Esophagus squamous epithelium (tissue), 5 donors: ENCODE measurements at regions not wholly inside any gene's neighbourhood (a gene's known extent, or its start where the extent isn't known, plus 50 kb on each side); places are given as distances from the start of the nearest gene placed in this dataset.

Source experiments
- DNase-seq: peaks from one replicate; lab custom pipeline; 2025; lab: John Stamatoyannopoulos, UW
- H3K27ac ChIP-seq, 4 donors: fragments of 200-600 bp; sonication (generic); one replicate each; pipeline ENCODE4 v1.5.1; 2016 to 2019; ENCODE audit warnings: mild to moderate bottlenecking in 1 of 4
- H3K27me3 ChIP-seq, 4 donors: fragments of 200-600 bp; sonication (generic); 1 replicate in 3 of 4; 2 replicates in 1 of 4; pipeline versions ENCODE4 v1.5.1 to v1.6.0; 2017 to 2021; ENCODE audit warnings: antibody characterized with exemption in 1 of 4
- H3K36me3 ChIP-seq, 3 donors: fragments of 200-600 bp; sonication (generic); one replicate each; pipeline ENCODE4 v1.5.1; 2016 to 2019
- H3K4me1 ChIP-seq, 3 donors: fragments of 200-600 bp; sonication (generic); one replicate each; pipeline ENCODE4 v1.5.1; 2017 to 2019
- H3K4me3 ChIP-seq, 4 donors: fragments of 200-600 bp; sonication (generic); 1 replicate in 3 of 4; 2 replicates in 1 of 4; pipeline ENCODE4 v1.5.1; 2016 to 2019; ENCODE audit warnings: mild to moderate bottlenecking in 2 of 4, moderate library complexity in 1 of 4
- H3K9me3 ChIP-seq, 3 donors: fragments of 200-600 bp; sonication (generic); one replicate each; pipeline ENCODE4 v1.5.1; 2016 to 2019
- POLR2A ChIP-seq, 4 donors: fragments of 450-650 bp; IDR thresholded peaks; one replicate each; pipeline ENCODE4 v1.6.1; 2017; ENCODE audit warnings: antibody characterized with exemption in 4 of 4, mild to moderate bottlenecking in 4 of 4, moderate library complexity in 3 of 4
- WGBS, 2 donors: methylation state at CpG; one replicate each; pipeline ENCODE4 v1.1.5; 2018; 5-methylcytosine and 5-hydroxymethylcytosine counted together
- intact Hi-C: fragments of 100-400 bp; cut with DNase I; formaldehyde crosslinking; loops from one replicate; pipeline ENCODE4 v1.15.0; 2022
- TF ChIP-seq, protein P1 (sequence below), 6 experiments: fragments of 450-650 bp in 4 of 6; fragments of 200-600 bp in 2 of 6; sonication (generic) in 2 of 6; IDR thresholded peaks; one replicate each; pipeline ENCODE4 v1.5.1; 2016 to 2019; ENCODE audit warnings: antibody characterized with exemption in 6 of 6, mild to moderate bottlenecking in 4 of 6, moderate library complexity in 4 of 6
- donor health status: DM: yes; HTN: yes; CAD: no.

DNA sequence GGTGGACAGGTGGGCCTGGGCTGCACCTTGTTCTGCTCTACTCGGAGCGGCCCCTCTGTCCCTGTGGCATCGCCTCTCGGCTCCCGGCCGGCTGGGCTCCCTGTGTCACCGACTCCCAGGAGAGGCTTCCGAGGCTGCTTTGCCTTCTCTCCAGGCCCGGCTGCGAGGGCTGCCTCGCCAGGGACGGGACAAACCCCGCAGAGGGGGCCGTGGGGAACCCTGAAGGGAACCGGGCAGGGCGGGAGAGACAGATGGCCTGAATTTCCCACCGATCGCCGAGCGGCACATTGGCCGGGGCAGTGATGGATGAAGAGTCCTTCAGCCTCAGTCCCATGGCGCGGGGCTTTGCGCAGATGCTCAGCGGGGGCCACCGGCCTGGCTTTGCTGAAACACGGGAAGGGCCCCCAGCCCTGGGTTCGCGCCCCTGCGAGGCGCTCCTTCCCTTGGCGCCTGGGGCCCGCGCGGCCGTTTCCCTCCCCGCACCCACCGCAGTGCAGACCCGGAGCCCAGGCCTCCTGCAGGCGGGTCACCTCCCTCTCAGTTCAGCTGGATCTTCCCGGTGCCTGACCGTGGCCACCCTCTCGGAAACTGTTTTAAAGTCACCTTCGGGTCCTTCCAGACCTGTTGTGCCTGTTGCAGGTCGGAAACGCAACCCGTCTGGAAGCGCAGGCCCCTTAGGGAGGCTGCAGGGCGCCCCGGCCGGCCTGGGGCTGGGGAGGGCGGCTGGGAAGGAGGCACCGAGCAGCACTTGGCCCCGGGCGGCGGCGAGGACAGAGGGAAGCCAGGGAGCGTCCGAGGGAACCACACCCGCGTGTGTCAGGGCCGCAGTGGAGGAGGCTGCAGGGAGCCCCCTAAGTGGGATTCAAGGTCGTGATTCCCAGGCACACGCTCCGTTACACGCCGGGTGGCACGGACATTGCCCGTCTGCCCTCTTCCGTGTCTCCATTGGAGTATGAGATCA, 341.9 kb upstream of the SALL3 start:
- intact Hi-C loops, result no loop called here
- peaks cover 0 to 21% (median 4%) of the 10 kb centered on the region in 3 donors for H3K4me1 ChIP-seq
- H3K27ac ChIP-seq, result no peak overlapping the region
- no peaks in the 10 kb centered on the region for H3K27me3 ChIP-seq
- TF ChIP-seq, protein P1, sequence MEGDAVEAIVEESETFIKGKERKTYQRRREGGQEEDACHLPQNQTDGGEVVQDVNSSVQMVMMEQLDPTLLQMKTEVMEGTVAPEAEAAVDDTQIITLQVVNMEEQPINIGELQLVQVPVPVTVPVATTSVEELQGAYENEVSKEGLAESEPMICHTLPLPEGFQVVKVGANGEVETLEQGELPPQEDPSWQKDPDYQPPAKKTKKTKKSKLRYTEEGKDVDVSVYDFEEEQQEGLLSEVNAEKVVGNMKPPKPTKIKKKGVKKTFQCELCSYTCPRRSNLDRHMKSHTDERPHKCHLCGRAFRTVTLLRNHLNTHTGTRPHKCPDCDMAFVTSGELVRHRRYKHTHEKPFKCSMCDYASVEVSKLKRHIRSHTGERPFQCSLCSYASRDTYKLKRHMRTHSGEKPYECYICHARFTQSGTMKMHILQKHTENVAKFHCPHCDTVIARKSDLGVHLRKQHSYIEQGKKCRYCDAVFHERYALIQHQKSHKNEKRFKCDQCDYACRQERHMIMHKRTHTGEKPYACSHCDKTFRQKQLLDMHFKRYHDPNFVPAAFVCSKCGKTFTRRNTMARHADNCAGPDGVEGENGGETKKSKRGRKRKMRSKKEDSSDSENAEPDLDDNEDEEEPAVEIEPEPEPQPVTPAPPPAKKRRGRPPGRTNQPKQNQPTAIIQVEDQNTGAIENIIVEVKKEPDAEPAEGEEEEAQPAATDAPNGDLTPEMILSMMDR (IDR thresholded peaks at IDR 0.05), result no peak
- TF ChIP-seq POLR2A (IDR thresholded peaks at IDR 0.05), result no peak
- H3K9me3 ChIP-seq, result no peaks in the 10 kb centered on the region
- H3K4me3 ChIP-seq, result no peak overlapping the region
- no peaks in the 10 kb centered on the region for H3K36me3 ChIP-seq
- no peak for DNase-seq
- 94 to 95% methylated on average over 10 to 36 of the region's 70 CpGs for WGBS, 2 donors

DNA sequence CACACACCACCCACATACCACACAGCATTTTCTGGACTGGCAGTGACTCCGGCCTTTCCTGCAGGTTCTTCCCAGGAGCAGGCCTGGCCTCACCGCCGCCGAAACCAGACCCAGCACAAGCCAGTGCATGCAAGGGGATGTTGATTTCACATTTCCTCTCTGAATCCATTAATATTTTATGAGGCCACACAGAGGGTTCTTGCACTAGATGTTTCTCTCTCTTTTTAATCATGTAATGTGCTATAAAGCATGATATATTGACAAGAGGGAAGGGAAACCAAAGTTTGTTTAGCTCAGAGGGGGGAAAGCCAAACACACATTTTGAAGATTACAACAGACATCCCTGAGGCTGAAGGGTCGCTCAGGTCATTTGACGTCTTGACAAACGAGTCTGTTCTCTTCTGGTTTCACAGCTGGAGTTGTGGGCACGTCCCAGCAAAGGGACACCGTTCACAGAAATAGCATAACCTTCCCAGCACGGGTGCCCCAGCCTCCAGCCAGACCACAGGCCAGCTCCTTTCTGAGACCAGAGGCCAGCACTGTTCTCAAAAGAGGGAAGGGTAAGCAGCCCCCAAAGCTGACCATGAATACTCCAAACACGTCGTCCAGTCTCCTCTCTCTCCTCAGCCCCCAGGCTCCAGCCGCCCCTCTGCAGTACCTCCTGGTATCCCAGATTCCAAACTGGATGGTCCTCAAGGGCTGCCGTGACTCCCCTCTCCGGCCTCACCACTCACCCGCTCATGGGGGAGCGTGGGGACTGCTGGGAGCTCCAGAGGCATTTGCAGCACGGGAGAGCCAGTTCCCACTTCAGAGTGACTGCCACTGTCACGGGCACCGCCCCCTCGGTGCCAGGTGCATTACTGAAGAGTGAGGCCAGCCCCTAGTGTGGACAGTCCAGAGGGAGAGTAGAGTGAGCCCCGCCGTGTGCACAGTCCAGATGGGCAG, 340.3 kb upstream of the SALL3 start:
- intact Hi-C loops, result no loop called here
- Histone ChIP-seq H3K27me3 (no peaks in the 10 kb centered on the region), H3K4me3 (no peak overlapping the region), H3K4me1 (peaks cover 0 to 22% (median 4%) of the 10 kb centered on the region in 3 donors), H3K36me3 (no peaks in the 10 kb centered on the region), H3K27ac (peak overlapping the region in 2 of 4 donors; percentile 12 to 13), H3K9me3 (no peaks in the 10 kb centered on the region)
- no peak for TF ChIP-seq POLR2A (IDR thresholded peaks at IDR 0.05)
- TF ChIP-seq, protein P1 (IDR thresholded peaks at IDR 0.05), result no peak
- DNase-seq, result no peak
- WGBS, 2 donors, result 46 to 58% methylated on average over 12 to 14 of the region's 23 CpGs

DNA sequence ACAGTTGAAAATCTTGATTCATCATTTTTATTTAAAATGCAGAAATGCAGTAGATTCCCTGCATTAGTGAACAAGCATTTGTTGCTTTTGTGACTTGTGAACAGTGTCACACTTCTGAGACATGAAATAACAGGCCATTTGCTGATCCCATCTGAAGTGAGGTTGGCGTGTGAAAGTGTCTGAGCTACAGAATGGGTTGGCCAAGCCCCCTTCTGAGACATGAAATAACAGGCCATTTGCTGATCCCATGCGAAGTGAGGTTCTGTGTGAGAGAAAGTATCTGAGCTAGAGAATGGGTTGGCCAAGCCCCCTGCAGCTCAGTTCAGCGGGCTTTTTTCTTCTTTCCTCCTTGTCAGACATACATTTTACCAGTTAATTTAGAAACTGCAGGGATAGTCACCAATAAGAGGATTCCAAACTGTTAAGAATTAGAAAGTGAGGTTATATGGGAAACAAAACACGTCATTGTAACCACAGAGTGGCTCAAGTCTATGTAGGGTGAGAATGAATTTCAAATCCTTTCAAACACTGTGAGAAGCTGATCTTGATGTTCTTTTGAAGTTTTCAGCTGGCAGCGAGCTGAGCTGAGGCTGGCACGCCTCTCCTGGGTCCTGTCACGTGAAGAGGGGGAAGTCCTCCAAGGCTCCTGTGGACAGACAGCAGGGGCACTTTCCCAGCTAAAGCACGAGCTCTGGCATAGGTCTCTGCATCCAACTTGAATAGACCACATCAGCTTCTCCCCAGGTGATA, 339.2 kb upstream of the SALL3 start:
- WGBS, 2 donors, result 68 to 85% methylated on average over 8 of the region's 8 CpGs
- DNase-seq, result no peak
- Histone ChIP-seq H3K4me3 (no peak overlapping the region), H3K36me3 (no peaks in the 10 kb centered on the region), H3K9me3 (no peaks in the 10 kb centered on the region), H3K4me1 (peaks cover 0 to 22% (median 4%) of the 10 kb centered on the region in 3 donors), H3K27ac (no peak overlapping the region), H3K27me3 (no peaks in the 10 kb centered on the region)
- intact Hi-C loops, result no loop called here
- no peak for TF ChIP-seq POLR2A (IDR thresholded peaks at IDR 0.05)
- TF ChIP-seq, protein P1 (IDR thresholded peaks at IDR 0.05), result no peak

DNA sequence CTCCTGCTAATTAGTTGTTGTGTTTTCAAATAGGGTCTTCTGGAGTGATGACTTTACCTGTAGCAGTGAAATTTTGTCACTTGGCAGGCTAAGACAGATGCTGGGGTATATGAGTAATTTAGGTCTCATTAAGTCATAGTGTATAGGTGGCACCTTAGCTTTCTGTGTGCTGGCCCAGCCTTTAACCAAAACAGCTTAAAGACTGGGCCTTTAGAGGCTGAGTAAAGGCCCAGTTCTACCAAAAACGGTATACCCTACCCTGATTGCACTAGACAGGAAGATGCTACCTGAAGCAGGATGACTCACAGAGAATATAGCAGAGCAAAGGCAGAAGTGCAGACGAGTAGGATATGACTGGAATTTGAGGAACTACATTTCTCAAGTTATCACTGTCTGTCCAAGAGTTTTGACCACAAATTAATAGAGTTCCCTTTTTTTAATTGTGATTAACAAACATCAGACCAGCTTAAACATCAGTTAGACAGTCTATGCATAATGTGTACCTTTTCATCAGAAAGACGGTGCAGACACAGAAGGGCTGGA, 337.9 kb upstream of the SALL3 start:
- Histone ChIP-seq H3K36me3 (no peaks in the 10 kb centered on the region), H3K4me1 (peaks cover 0 to 22% (median 4%) of the 10 kb centered on the region in 3 donors), H3K9me3 (no peaks in the 10 kb centered on the region), H3K27ac (no peak overlapping the region), H3K27me3 (no peaks in the 10 kb centered on the region), H3K4me3 (no peak overlapping the region)
- 9 to 31% methylated on average over 3 of the region's 3 CpGs for WGBS, 2 donors
- DNase-seq, result no peak
- TF ChIP-seq, protein P1 (IDR thresholded peaks at IDR 0.05), result no peak
- TF ChIP-seq POLR2A (IDR thresholded peaks at IDR 0.05), result no peak
- intact Hi-C loops, result no loop called here
